ENCODE measurements at regions not wholly inside any gene's neighbourhood (a gene's known extent, or its start where the extent isn't known, plus 50 kb on each side); places are given as distances from the start of the nearest gene placed in this dataset.

GRCh38 chr14:34235643-34236300 lies 226.3 kb downstream of the SPTSSA start:
- no peak overlapping the region for H3K4me2 ChIP-seq (ENCODE audit: low read length)
- no peaks in the 10 kb centered on the region for H3K27me3 ChIP-seq (ENCODE audit: control insufficient read depth, low read length)
- no peaks in the 10 kb centered on the region for H4K20me1 ChIP-seq (ENCODE audit: control insufficient read depth, insufficient read depth, low read depth, low read length)

GRCh38 chr14:34234258-34234657 lies 227.8 kb downstream of the SPTSSA start:
- H3K4me2 ChIP-seq (ENCODE audit: low read length) = no peak overlapping the region
- H4K20me1 ChIP-seq (ENCODE audit: control insufficient read depth, insufficient read depth, low read depth, low read length) = no peaks in the 10 kb centered on the region
- H3F3A ChIP-seq (ENCODE audit: control insufficient read depth, insufficient read depth) = no peaks in the 10 kb centered on the region
- H3K9me3 ChIP-seq (ENCODE audit: control insufficient read depth, insufficient read depth, low read length) = no peaks in the 10 kb centered on the region
- H3K36me3 ChIP-seq (ENCODE audit: control insufficient read depth, low read length) = no peaks in the 10 kb centered on the region
- no peaks in the 10 kb centered on the region for H3K9me2 ChIP-seq (replicated peaks; ENCODE audit: control insufficient read depth, low read length)
- no peak overlapping the region for H3K27ac ChIP-seq (ENCODE audit: low read depth, low read length)
- no peak overlapping the region for H3K4me3 ChIP-seq (ENCODE audit: low read length)
- no peaks in the 10 kb centered on the region for H3K27me3 ChIP-seq (ENCODE audit: control insufficient read depth, low read length)
- no peaks in the 10 kb centered on the region for H3K79me2 ChIP-seq (ENCODE audit: control insufficient read depth, low read length)
- TF ChIP-seq EZH2phosphoT487 (IDR thresholded peaks at IDR 0.05; ENCODE audit: borderline replicate concordance, low read length) (no peak), CTCF (IDR thresholded peaks at IDR 0.05; ENCODE audit: low read depth, low read length, poor library complexity, severe bottlenecking) (no peak)
- no peaks in the 10 kb centered on the region for H3K4me1 ChIP-seq (ENCODE audit: control insufficient read depth, low read length)

More at GRCh38 chr14:34235643-34236300, 226.3 kb downstream of the SPTSSA start:
- Histone ChIP-seq H3K27ac (ENCODE audit: low read depth, low read length) (no peak overlapping the region), H3K79me2 (ENCODE audit: control insufficient read depth, low read length) (no peaks in the 10 kb centered on the region), H3K9me2 (replicated peaks; ENCODE audit: control insufficient read depth, low read length) (no peaks in the 10 kb centered on the region), H3K9me3 (ENCODE audit: control insufficient read depth, insufficient read depth, low read length) (no peaks in the 10 kb centered on the region), H3K36me3 (ENCODE audit: control insufficient read depth, low read length) (no peaks in the 10 kb centered on the region), H3K4me3 (ENCODE audit: low read length) (no peak overlapping the region), H3K4me1 (ENCODE audit: control insufficient read depth, low read length) (no peaks in the 10 kb centered on the region), H3F3A (ENCODE audit: control insufficient read depth, insufficient read depth) (no peaks in the 10 kb centered on the region)
- no peak for TF ChIP-seq CTCF (IDR thresholded peaks at IDR 0.05; ENCODE audit: low read depth, low read length, poor library complexity, severe bottlenecking)
- no peak for TF ChIP-seq EZH2phosphoT487 (IDR thresholded peaks at IDR 0.05; ENCODE audit: borderline replicate concordance, low read length)

GRCh38 chr14:34233619-34234018 lies 228.4 kb downstream of the SPTSSA start:
- Histone ChIP-seq H3K79me2 (ENCODE audit: control insufficient read depth, low read length) (no peaks in the 10 kb centered on the region), H3K27ac (ENCODE audit: low read depth, low read length) (no peak overlapping the region), H3K4me3 (ENCODE audit: low read length) (no peak overlapping the region), H3K36me3 (ENCODE audit: control insufficient read depth, low read length) (no peaks in the 10 kb centered on the region), H3K27me3 (ENCODE audit: control insufficient read depth, low read length) (no peaks in the 10 kb centered on the region), H4K20me1 (ENCODE audit: control insufficient read depth, insufficient read depth, low read depth, low read length) (no peaks in the 10 kb centered on the region), H3K4me2 (ENCODE audit: low read length) (no peak overlapping the region), H3K4me1 (ENCODE audit: control insufficient read depth, low read length) (no peaks in the 10 kb centered on the region), H3F3A (ENCODE audit: control insufficient read depth, insufficient read depth) (no peaks in the 10 kb centered on the region), H3K9me3 (ENCODE audit: control insufficient read depth, insufficient read depth, low read length) (no peaks in the 10 kb centered on the region), H3K9me2 (replicated peaks; ENCODE audit: control insufficient read depth, low read length) (no peaks in the 10 kb centered on the region)
- TF ChIP-seq EZH2phosphoT487 (IDR thresholded peaks at IDR 0.05; ENCODE audit: borderline replicate concordance, low read length) (no peak), CTCF (IDR thresholded peaks at IDR 0.05; ENCODE audit: low read depth, low read length, poor library complexity, severe bottlenecking) (no peak)
